HCT116 (cell line): ENCODE measurements at regions not wholly inside any gene's neighbourhood (a gene's known extent, or its start where the extent isn't known, plus 50 kb on each side); places are given as distances from the start of the nearest gene placed in this dataset.

Experiments
- CTCF ChIP-seq, 3 experiments: fragments of 200-600 bp in 1 of 3; sonication (generic) in 1 of 3; IDR thresholded peaks in 2 of 3; conservative IDR thresholded peaks in 1 of 3; 2 replicates each; pipeline ENCODE4 v1.5.1; 2012 to 2017; ENCODE audit warnings: low read depth in 2 of 3, low read length in 2 of 3, antibody characterized with exemption in 1 of 3, borderline replicate concordance in 1 of 3, control low read depth in 1 of 3, mild to moderate bottlenecking in 1 of 3, mixed read lengths in 1 of 3, mixed run types in 1 of 3, moderate library complexity in 1 of 3; ENCODE audit not compliant: insufficient read depth in 1 of 3
- EGR1 ChIP-seq: IDR thresholded peaks from 2 replicates; pipeline ENCODE4 v1.6.1; 2012; ENCODE audit warnings: low read depth
- EZH2 ChIP-seq: fragments of 200-600 bp; sonication (generic); IDR thresholded peaks from 2 replicates; pipeline ENCODE4 v1.6.1; 2017; ENCODE audit warnings: antibody characterized with exemption, mixed run types
- MAX ChIP-seq: IDR thresholded peaks from 2 replicates; pipeline ENCODE4 v1.6.1; 2012
- POLR2A ChIP-seq: IDR thresholded peaks from 2 replicates; pipeline ENCODE4 v1.7.0; 2011; ENCODE audit warnings: borderline replicate concordance; ENCODE audit not compliant: insufficient read depth, insufficient read length; ENCODE audit errors: extremely low read depth
- POLR2AphosphoS5 ChIP-seq: IDR thresholded peaks from 2 replicates; pipeline ENCODE4 v1.6.1; 2011; ENCODE audit warnings: mild to moderate bottlenecking, low read depth, low read length, moderate library complexity
- REST ChIP-seq: IDR thresholded peaks from 2 replicates; pipeline ENCODE4 v1.6.1; 2012; ENCODE audit warnings: low read depth
- ZNF274 ChIP-seq: fragments of 200-500 bp; sonication (Bioruptor generic); IDR thresholded peaks from 2 replicates; pipeline ENCODE4 v1.6.1; 2014; ENCODE audit warnings: mild to moderate bottlenecking, low read depth, low read length, inconsistent platforms

- TF ChIP-seq MAX (no peak), CTCF (IDR thresholded peaks at IDR 0.05 in 2 of 3, conservative IDR thresholded peaks at IDR 0.05 in 1 of 3; ENCODE audit: borderline replicate concordance in 1 of 3, insufficient read depth in 1 of 3, low read depth in 2 of 3, low read length in 2 of 3) (no peak), ZNF274 (no peak), REST (no peak), POLR2AphosphoS5 (no peak), EGR1 (no peak), EZH2 (no peak), POLR2A (no peak)
Observed at GRCh38 chr10:84837877-84838276, 509.5 kb downstream of the CCSER2 start.
